Superior temporal gyrus (tissue), 1 donor: ENCODE measurements at regions not wholly inside any gene's neighbourhood (a gene's known extent, or its start where the extent isn't known, plus 50 kb on each side); places are given as distances from the start of the nearest gene placed in this dataset.

ENCODE experiments used
- DNase-seq: peaks from one replicate; pipeline ENCODE4 v3.0.0-alpha.2; 2016; ENCODE audit errors: extremely low spot score

- no peak for DNase-seq
These were observed 442.9 kb upstream of the ATP2B1 start for GRCh38 chr12:90151491-90152015.

GRCh38 chr12:90149453-90149852 is 440.8 kb upstream of the ATP2B1 start:
- no peak for DNase-seq

GRCh38 chr12:90129366-90130030 is 420.9 kb upstream of the ATP2B1 start:
- no peak for DNase-seq

GRCh38 chr12:90128526-90128925 is 419.9 kb upstream of the ATP2B1 start:
- peak; percentile 49 for DNase-seq

GRCh38 chr12:90126125-90126524 is 417.5 kb upstream of the ATP2B1 start:
- no peak for DNase-seq

GRCh38 chr12:90124914-90125313 is 416.3 kb upstream of the ATP2B1 start:
- DNase-seq: no peak

GRCh38 chr12:90124289-90124688 is 415.7 kb upstream of the ATP2B1 start:
- DNase-seq: no peak

- DNase-seq: no peak
These were observed 414.0 kb upstream of the ATP2B1 start for GRCh38 chr12:90122681-90123080.

GRCh38 chr12:90120627-90121026 is 412.0 kb upstream of the ATP2B1 start:
- no peak for DNase-seq

- DNase-seq: peak; percentile 54
These were observed 404.0 kb upstream of the ATP2B1 start for GRCh38 chr12:90112666-90113065.

GRCh38 chr12:90111791-90112580 is 403.3 kb upstream of the ATP2B1 start:
- peak; percentile 63 for DNase-seq

- DNase-seq: no peak
These were observed 397.9 kb upstream of the ATP2B1 start for GRCh38 chr12:90106568-90106967.

GRCh38 chr12:90102957-90103652 is 394.5 kb upstream of the ATP2B1 start:
- peak; percentile 50 for DNase-seq

- no peak for DNase-seq
These were observed 391.9 kb upstream of the ATP2B1 start for GRCh38 chr12:90100579-90100978.

- no peak for DNase-seq
These were observed 390.6 kb upstream of the ATP2B1 start for GRCh38 chr12:90099288-90099687.

GRCh38 chr12:90098132-90098779 is 389.6 kb upstream of the ATP2B1 start:
- DNase-seq: no peak

- DNase-seq: no peak
These were observed 383.2 kb upstream of the ATP2B1 start for GRCh38 chr12:90091809-90092208.

GRCh38 chr12:90090929-90091651 is 382.5 kb upstream of the ATP2B1 start:
- DNase-seq: no peak

- no peak for DNase-seq
These were observed 377.6 kb upstream of the ATP2B1 start for GRCh38 chr12:90086281-90086680.

GRCh38 chr12:90085494-90086274 is 377.0 kb upstream of the ATP2B1 start:
- DNase-seq: no peak
